Tibial artery (tissue), 4 donors: ENCODE measurements at regions not wholly inside any gene's neighbourhood (a gene's known extent, or its start where the extent isn't known, plus 50 kb on each side); places are given as distances from the start of the nearest gene placed in this dataset.
A peak's percentile ranks its signal among the peaks of the same experiment; 100 is the strongest.

Experiments used
- DNase-seq, 2 donors: peaks; one replicate each; pipeline ENCODE4 v3.0.0-alpha.2; 2019
- H3K27ac ChIP-seq, 2 donors: fragments of 200-600 bp; sonication (generic) in 1 of 2; 1 replicate in 1 of 2; 2 replicates in 1 of 2; pipeline ENCODE4 v1.5.1; 2018 to 2019; ENCODE audit warnings: mild to moderate bottlenecking in 1 of 2
- H3K27me3 ChIP-seq, 2 donors: fragments of 200-600 bp; sonication (generic) in 1 of 2; one replicate each; pipeline versions ENCODE4 v1.5.1 to v1.6.0; 2016 to 2019
- H3K36me3 ChIP-seq, 3 donors: fragments of 200-600 bp; sonication (generic) in 2 of 3; one replicate each; pipeline ENCODE4 v1.5.1; 2016 to 2019; ENCODE audit warnings: mild to moderate bottlenecking in 2 of 3
- H3K4me1 ChIP-seq, 4 donors: fragments of 200-600 bp; sonication (generic) in 2 of 4; 1 replicate in 3 of 4; 2 replicates in 1 of 4; pipeline ENCODE4 v1.5.1; 2016 to 2019
- H3K4me3 ChIP-seq, 2 donors: fragments of 200-600 bp; sonication (generic) in 1 of 2; 1 replicate in 1 of 2; 2 replicates in 1 of 2; pipeline ENCODE4 v1.5.1; 2018 to 2019; ENCODE audit warnings: mild to moderate bottlenecking in 2 of 2
- H3K9me3 ChIP-seq, 3 donors: fragments of 200-600 bp; sonication (generic) in 1 of 3; one replicate each; pipeline ENCODE4 v1.5.1; 2016 to 2019
- CTCF ChIP-seq, 2 experiments: fragments of 200-600 bp in 1 of 2; fragments of 450-650 bp in 1 of 2; IDR thresholded peaks; one replicate each; pipeline ENCODE4 v1.5.1; 2017 to 2019; ENCODE audit warnings: antibody characterized with exemption in 2 of 2, mild to moderate bottlenecking in 1 of 2, moderate library complexity in 1 of 2
- intact Hi-C: fragments of 100-400 bp; cut with DNase I; formaldehyde crosslinking; loops from one replicate; pipeline ENCODE4 v1.15.0; 2023; ENCODE audit warnings: low total_unique reads

- intact Hi-C loops, result no loop called here
- Histone ChIP-seq H3K27ac (no peak overlapping the region), H3K36me3 (no peaks in the 10 kb centered on the region), H3K4me3 (no peak overlapping the region), H3K9me3 (no peaks in the 10 kb centered on the region), H3K4me1 (peaks cover 0 to 6% (median 2%) of the 10 kb centered on the region in 4 donors), H3K27me3 (no peaks in the 10 kb centered on the region)
- DNase-seq, result no peak
- no peak for TF ChIP-seq CTCF (IDR thresholded peaks at IDR 0.05)
Measured at GRCh38 chr13:76795701-76796695, 90.2 kb downstream of the KCTD12 start.

GRCh38 chr13:76792731-76793347, 93.4 kb downstream of the KCTD12 start:
- Histone ChIP-seq H3K4me1 (peaks cover 0 to 6% (median 2%) of the 10 kb centered on the region in 4 donors), H3K36me3 (no peaks in the 10 kb centered on the region), H3K4me3 (no peak overlapping the region), H3K9me3 (no peaks in the 10 kb centered on the region), H3K27me3 (no peaks in the 10 kb centered on the region), H3K27ac (no peak overlapping the region)
- no peak for TF ChIP-seq CTCF (IDR thresholded peaks at IDR 0.05)
- DNase-seq, result peak in 1 of 2 donors; percentile 48
- intact Hi-C loops, result no loop called here

- no peak for TF ChIP-seq CTCF (IDR thresholded peaks at IDR 0.05)
- Histone ChIP-seq H3K27ac (no peak overlapping the region), H3K4me3 (no peak overlapping the region), H3K4me1 (peaks cover 0 to 6% (median 2%) of the 10 kb centered on the region in 4 donors), H3K9me3 (no peaks in the 10 kb centered on the region), H3K36me3 (no peaks in the 10 kb centered on the region), H3K27me3 (no peaks in the 10 kb centered on the region)
- DNase-seq, result no peak
- intact Hi-C loops, result no loop called here
Measured at GRCh38 chr13:76790980-76791819, 95.0 kb downstream of the KCTD12 start.

GRCh38 chr13:76790526-76790925, 95.7 kb downstream of the KCTD12 start:
- TF ChIP-seq CTCF (IDR thresholded peaks at IDR 0.05), result no peak
- Histone ChIP-seq H3K27ac (no peak overlapping the region), H3K27me3 (no peaks in the 10 kb centered on the region), H3K36me3 (no peaks in the 10 kb centered on the region), H3K4me3 (no peak overlapping the region), H3K4me1 (peaks cover 0 to 6% (median 2%) of the 10 kb centered on the region in 4 donors), H3K9me3 (peaks cover 0 to 3% (median 0%) of the 10 kb centered on the region in 3 donors)
- DNase-seq, result no peak
- intact Hi-C loops, result no loop called here

GRCh38 chr13:76783798-76784197, 102.4 kb downstream of the KCTD12 start:
- intact Hi-C loops, result no loop called here

More at GRCh38 chr13:76783798-76784197, 102.4 kb downstream of the KCTD12 start:
- Histone ChIP-seq H3K27ac (no peak overlapping the region), H3K36me3 (no peaks in the 10 kb centered on the region), H3K9me3 (peaks cover 0 to 3% (median 0%) of the 10 kb centered on the region in 3 donors), H3K4me3 (no peak overlapping the region), H3K4me1 (no peaks in the 10 kb centered on the region), H3K27me3 (no peaks in the 10 kb centered on the region)
- DNase-seq, result no peak
- TF ChIP-seq CTCF (IDR thresholded peaks at IDR 0.05), result no peak
